Fibroblast of lung (primary cell): ENCODE measurements at regions not wholly inside any gene's neighbourhood (a gene's known extent, or its start where the extent isn't known, plus 50 kb on each side); places are given as distances from the start of the nearest gene placed in this dataset.

ENCODE experiments used
- CTCF ChIP-seq, 2 donors: IDR thresholded peaks in 1 of 2; conservative IDR thresholded peaks in 1 of 2; 1 replicate in 1 of 2; 2 replicates in 1 of 2; pipeline ENCODE4 v1.5.1; 2011 to 2012; ENCODE audit warnings: low read length in 2 of 2, control low read depth in 1 of 2, inconsistent platforms in 1 of 2, low read depth in 1 of 2, mild to moderate bottlenecking in 1 of 2
- EZH2 ChIP-seq: IDR thresholded peaks from 2 replicates; pipeline ENCODE4 v1.5.1; 2012; ENCODE audit warnings: low read length, control low read depth, mild to moderate bottlenecking; ENCODE audit errors: missing control alignments

GRCh38 chr6:105600336-105601260 is 197.7 kb upstream of the PREP start:
- TF ChIP-seq EZH2 (no peak), CTCF (conservative IDR thresholded peaks at IDR 0.05 in 1 of 2, IDR thresholded peaks at IDR 0.05 in 1 of 2; ENCODE audit: low read depth in 1 of 2, low read length in 2 of 2) (no peak)
